ENCODE measurements at regions not wholly inside any gene's neighbourhood (a gene's known extent, or its start where the extent isn't known, plus 50 kb on each side); places are given as distances from the start of the nearest gene placed in this dataset.

GRCh38 chr4:89365375-89365774, 57.8 kb upstream of the GPRIN3 start:
- no peaks in the 10 kb centered on the region for H3K9me3 ChIP-seq (ENCODE audit: control insufficient read depth, low read length)
- no peak overlapping the region for H3K27ac ChIP-seq (ENCODE audit: low read depth, low read length)
- Mint-ChIP-seq H3K9me3 (no peaks in the 10 kb centered on the region), H3K27ac (no peak overlapping the region), H3K27me3 (ENCODE audit: insufficient read depth) (no peaks in the 10 kb centered on the region), H3K36me3 (ENCODE audit: low read depth) (no peaks in the 10 kb centered on the region), H3K4me3 (no peak overlapping the region), H3K4me1 (no peaks in the 10 kb centered on the region)
- no peaks in the 10 kb centered on the region for H3K36me3 ChIP-seq (ENCODE audit: control insufficient read depth, insufficient read depth, low read length)
- TF ChIP-seq CTCF (conservative IDR thresholded peaks at IDR 0.05): no peak
- DNase-seq: no peak
- H3K4me1 ChIP-seq (ENCODE audit: control insufficient read depth, insufficient read depth, low read length): no peaks in the 10 kb centered on the region
- no peak overlapping the region for H3K4me3 ChIP-seq (ENCODE audit: low read length)
- no peaks in the 10 kb centered on the region for H3K27me3 ChIP-seq (ENCODE audit: control insufficient read depth, insufficient read depth, low read length, poor library complexity, severe bottlenecking)
- H3K9ac ChIP-seq (ENCODE audit: extremely low read depth, low read length, poor library complexity, severe bottlenecking): no peak overlapping the region

GRCh38 chr4:89364541-89364940, 56.9 kb upstream of the GPRIN3 start:
- no peaks in the 10 kb centered on the region for H3K36me3 ChIP-seq (ENCODE audit: control insufficient read depth, insufficient read depth, low read length)
- Mint-ChIP-seq H3K4me3 (no peak overlapping the region), H3K4me1 (no peaks in the 10 kb centered on the region), H3K27me3 (ENCODE audit: insufficient read depth) (no peaks in the 10 kb centered on the region), H3K9me3 (no peaks in the 10 kb centered on the region), H3K27ac (no peak overlapping the region), H3K36me3 (ENCODE audit: low read depth) (no peaks in the 10 kb centered on the region)
- 93 to 97% methylated on average over 3 to 4 of the region's 4 CpGs for WGBS, 2 experiments (ENCODE audit: insufficient coverage in 1 of 2, insufficient read length in 1 of 2)
- no peaks in the 10 kb centered on the region for H3K4me1 ChIP-seq (ENCODE audit: control insufficient read depth, insufficient read depth, low read length)
- DNase-seq: no peak
- no peaks in the 10 kb centered on the region for H3K27me3 ChIP-seq (ENCODE audit: control insufficient read depth, insufficient read depth, low read length, poor library complexity, severe bottlenecking)
- H3K9me3 ChIP-seq (ENCODE audit: control insufficient read depth, low read length): no peaks in the 10 kb centered on the region
- no peak overlapping the region for H3K27ac ChIP-seq (ENCODE audit: low read depth, low read length)
- H3K9ac ChIP-seq (ENCODE audit: extremely low read depth, low read length, poor library complexity, severe bottlenecking): no peak overlapping the region
- TF ChIP-seq CTCF (conservative IDR thresholded peaks at IDR 0.05): no peak
- H3K4me3 ChIP-seq (ENCODE audit: low read length): no peak overlapping the region

- Mint-ChIP-seq H3K27me3 (ENCODE audit: insufficient read depth) (no peaks in the 10 kb centered on the region), H3K27ac (no peak overlapping the region), H3K9me3 (no peaks in the 10 kb centered on the region), H3K36me3 (ENCODE audit: low read depth) (no peaks in the 10 kb centered on the region), H3K4me1 (no peaks in the 10 kb centered on the region), H3K4me3 (no peak overlapping the region)
- H3K27ac ChIP-seq (ENCODE audit: low read depth, low read length): no peak overlapping the region
- no peaks in the 10 kb centered on the region for H3K4me1 ChIP-seq (ENCODE audit: control insufficient read depth, insufficient read depth, low read length)
- H3K27me3 ChIP-seq (ENCODE audit: control insufficient read depth, insufficient read depth, low read length, poor library complexity, severe bottlenecking): no peaks in the 10 kb centered on the region
- 90 to 96% methylated on average over 6 to 7 of the region's 7 CpGs for WGBS, 2 experiments (ENCODE audit: insufficient coverage in 1 of 2, insufficient read length in 1 of 2)
- H3K4me3 ChIP-seq (ENCODE audit: low read length): no peak overlapping the region
- DNase-seq: no peak
- no peaks in the 10 kb centered on the region for H3K36me3 ChIP-seq (ENCODE audit: control insufficient read depth, insufficient read depth, low read length)
- H3K9me3 ChIP-seq (ENCODE audit: control insufficient read depth, low read length): no peaks in the 10 kb centered on the region
- TF ChIP-seq CTCF (conservative IDR thresholded peaks at IDR 0.05): no peak
- no peak overlapping the region for H3K9ac ChIP-seq (ENCODE audit: extremely low read depth, low read length, poor library complexity, severe bottlenecking)
Measured at GRCh38 chr4:89363786-89364185, 56.2 kb upstream of the GPRIN3 start.
